Rectal smooth muscle tissue (tissue), 1 donor: ENCODE measurements at regions not wholly inside any gene's neighbourhood (a gene's known extent, or its start where the extent isn't known, plus 50 kb on each side); places are given as distances from the start of the nearest gene placed in this dataset.
A peak's percentile ranks its signal among the peaks of the same experiment; 100 is the strongest.

ENCODE experiments used
- H3K27ac ChIP-seq: one replicate; pipeline ENCODE4 v1.7.0; 2013; ENCODE audit warnings: low read depth, low read length, inconsistent platforms
- H3K27me3 ChIP-seq: one replicate; pipeline ENCODE4 v1.7.0; 2013; ENCODE audit warnings: low read length; ENCODE audit not compliant: control insufficient read depth, insufficient read depth
- H3K36me3 ChIP-seq: one replicate; pipeline ENCODE4 v1.7.0; 2013; ENCODE audit warnings: low read length; ENCODE audit not compliant: control insufficient read depth, insufficient read depth
- H3K4me1 ChIP-seq: one replicate; pipeline ENCODE4 v1.7.0; 2013; ENCODE audit warnings: low read length; ENCODE audit not compliant: control insufficient read depth, insufficient read depth
- H3K4me3 ChIP-seq: one replicate; pipeline ENCODE4 v1.7.0; 2013; ENCODE audit warnings: low read length
- H3K9ac ChIP-seq: one replicate; pipeline ENCODE4 v1.7.0; 2013; ENCODE audit warnings: low read length

DNA sequence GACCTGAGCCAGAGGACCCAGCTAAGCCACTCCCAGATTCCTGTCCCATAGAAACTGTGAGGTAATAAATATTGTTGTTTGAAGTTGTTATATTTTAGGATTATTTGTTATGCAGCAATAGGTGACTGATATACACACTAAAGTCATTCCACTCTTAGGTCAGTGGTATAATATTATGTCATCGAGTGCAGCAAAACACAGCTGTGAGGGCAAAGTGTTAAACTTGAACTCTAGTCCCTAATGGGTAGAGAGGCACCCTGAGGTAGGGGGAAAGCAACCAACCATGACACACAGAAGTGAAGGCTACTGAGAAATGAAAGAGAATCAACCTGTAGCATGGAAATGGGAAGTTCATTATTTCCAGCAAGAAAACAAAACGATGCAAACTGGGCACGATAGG, 66.6 kb downstream of the ATXN3L start:
- Histone ChIP-seq H3K4me1 (no peaks in the 10 kb centered on the region), H3K36me3 (no peaks in the 10 kb centered on the region), H3K27ac (no peak overlapping the region)

DNA sequence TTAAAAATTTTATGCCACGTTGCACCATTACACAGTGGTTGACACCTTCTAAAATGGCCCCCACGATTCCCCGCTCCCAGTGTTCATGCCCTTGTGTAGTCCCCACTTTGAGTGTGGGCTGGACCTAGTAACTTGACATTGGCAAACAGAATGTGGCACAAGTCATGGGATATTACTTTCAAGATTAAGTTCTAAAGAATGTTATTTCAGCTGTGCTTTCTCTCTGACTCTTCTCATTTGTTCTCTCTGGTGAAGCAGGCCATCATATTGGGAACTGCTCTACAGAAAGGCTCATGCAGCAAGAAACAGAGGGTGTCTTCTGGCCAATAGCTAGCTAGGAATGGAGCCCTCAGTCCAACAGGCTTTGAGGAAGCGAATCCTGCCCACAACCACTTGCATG, 67.1 kb downstream of the ATXN3L start:
- H3K9ac ChIP-seq: no peak overlapping the region
- no peaks in the 10 kb centered on the region for H3K27me3 ChIP-seq
- no peak overlapping the region for H3K4me3 ChIP-seq
- H3K36me3 ChIP-seq: no peaks in the 10 kb centered on the region
- H3K27ac ChIP-seq: no peak overlapping the region
- H3K4me1 ChIP-seq: no peaks in the 10 kb centered on the region

More for the DNA sequence above, 66.6 kb downstream of the ATXN3L start:
- no peaks in the 10 kb centered on the region for H3K27me3 ChIP-seq
- H3K9ac ChIP-seq: no peak overlapping the region
- H3K4me3 ChIP-seq: no peak overlapping the region

DNA sequence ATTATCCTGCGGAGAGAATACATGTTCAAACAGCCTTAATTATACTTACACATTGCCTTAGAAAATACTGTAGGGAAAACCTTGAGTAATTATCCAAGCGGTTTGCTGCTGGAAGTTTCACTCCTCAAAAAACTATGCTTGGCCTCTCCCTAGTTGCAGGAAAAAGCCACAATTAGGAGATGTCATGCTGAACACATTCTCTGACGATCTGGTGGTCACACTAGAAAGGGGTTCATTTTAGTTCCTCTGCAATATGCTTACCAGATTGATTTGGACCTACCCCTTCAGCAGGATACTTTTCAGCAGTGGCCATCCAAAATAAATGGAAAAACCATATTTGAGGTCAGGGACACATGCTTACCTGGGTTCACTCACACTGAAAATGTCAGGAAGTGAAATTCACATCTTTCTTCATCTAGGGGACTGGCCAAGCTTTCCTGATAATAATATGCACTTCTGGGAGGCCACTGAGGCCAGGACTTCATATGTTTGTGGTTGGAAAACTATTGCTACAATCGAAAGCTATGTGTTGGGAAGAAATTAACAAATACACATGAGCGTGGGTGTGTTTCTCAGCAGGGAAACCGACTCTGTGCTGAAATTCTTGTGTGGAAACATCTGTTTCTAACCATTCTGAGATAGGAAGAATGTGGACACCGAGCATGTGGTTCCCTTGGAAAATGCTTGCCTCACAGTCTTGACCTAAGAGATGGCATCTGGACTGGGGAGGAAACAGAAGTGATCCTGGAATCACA, 68.8 kb downstream of the ATXN3L start:
- Histone ChIP-seq H3K36me3 (no peaks in the 10 kb centered on the region), H3K27me3 (no peaks in the 10 kb centered on the region), H3K4me1 (no peaks in the 10 kb centered on the region), H3K9ac (no peak overlapping the region), H3K27ac (peak overlapping the region; percentile 37), H3K4me3 (no peak overlapping the region)

DNA sequence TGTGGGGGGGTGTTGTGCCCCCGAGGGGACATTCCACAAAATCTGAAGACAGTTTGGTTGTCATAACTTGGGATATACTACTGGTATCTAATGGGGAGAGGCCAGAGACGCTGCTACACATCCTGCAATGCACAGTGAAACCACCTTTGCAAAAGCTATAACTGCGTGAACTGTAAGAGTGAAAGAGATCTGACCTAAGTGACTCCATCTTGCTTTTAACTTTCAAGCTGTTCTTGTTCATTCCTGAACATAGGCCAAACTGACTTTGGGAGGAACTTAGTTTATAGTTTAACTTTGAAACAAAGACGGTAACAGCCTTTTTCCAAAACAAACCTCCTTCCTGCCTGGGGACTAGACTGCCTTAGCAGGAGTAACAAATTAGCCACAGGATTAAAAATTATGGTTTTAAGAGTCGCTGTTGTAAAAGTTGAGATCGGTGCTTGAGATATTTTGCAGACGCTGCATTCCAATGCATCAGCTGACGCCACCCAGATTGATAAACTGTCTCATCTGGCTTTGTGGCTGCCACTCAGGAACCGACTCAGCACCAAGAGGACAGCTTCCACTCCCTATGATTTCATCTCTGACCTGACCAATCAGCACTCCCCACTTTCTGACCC, 70.9 kb downstream of the ATXN3L start:
- H3K27ac ChIP-seq: peak overlapping the region; percentile 27
- no peaks in the 10 kb centered on the region for H3K4me1 ChIP-seq
- no peak overlapping the region for H3K4me3 ChIP-seq
- no peaks in the 10 kb centered on the region for H3K36me3 ChIP-seq
- H3K9ac ChIP-seq: no peak overlapping the region
- H3K27me3 ChIP-seq: no peaks in the 10 kb centered on the region

DNA sequence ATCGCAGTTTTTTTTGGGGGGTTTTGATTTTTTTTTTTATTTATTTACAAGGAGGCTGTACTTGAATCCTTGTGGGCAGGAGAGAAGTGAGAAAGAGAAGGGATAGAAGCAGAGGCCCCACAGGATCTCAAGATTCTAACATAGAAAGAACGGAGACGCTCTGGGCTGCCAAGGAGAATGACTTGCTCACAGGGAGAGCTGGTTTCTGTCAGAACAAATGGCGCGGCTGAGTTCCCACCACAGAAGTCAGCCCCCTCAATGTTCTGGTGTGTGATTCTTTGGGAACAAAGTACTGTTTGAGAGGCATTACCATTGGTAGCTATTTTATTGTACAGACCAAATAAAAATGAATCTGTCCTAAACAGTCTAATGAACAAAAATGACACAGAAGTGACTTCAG, 80.6 kb downstream of the ATXN3L start:
- Histone ChIP-seq H3K9ac (no peak overlapping the region), H3K27ac (peak overlapping the region; percentile 6), H3K4me3 (no peak overlapping the region), H3K4me1 (no peaks in the 10 kb centered on the region), H3K36me3 (no peaks in the 10 kb centered on the region), H3K27me3 (no peaks in the 10 kb centered on the region)

DNA sequence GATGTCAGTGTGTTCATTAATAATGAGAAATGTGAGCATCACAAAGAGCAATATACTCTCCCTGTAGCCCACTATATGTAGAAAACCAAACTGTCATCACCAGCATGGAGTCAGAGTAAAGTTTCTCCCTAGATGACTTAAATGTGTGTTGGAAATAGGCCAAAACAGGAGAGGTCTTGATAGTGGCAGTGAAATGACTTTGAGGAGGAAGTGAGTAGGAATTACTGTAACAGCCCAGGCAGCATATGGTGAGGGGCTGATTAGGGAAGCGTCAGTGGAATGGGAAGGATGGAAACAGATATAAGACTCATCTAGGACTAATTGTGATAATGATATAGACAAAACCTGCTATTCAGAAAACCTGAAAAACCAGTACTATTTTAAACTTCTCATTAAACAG, 83.9 kb downstream of the ATXN3L start:
- Histone ChIP-seq H3K4me1 (no peaks in the 10 kb centered on the region), H3K27ac (no peak overlapping the region), H3K27me3 (no peaks in the 10 kb centered on the region)

DNA sequence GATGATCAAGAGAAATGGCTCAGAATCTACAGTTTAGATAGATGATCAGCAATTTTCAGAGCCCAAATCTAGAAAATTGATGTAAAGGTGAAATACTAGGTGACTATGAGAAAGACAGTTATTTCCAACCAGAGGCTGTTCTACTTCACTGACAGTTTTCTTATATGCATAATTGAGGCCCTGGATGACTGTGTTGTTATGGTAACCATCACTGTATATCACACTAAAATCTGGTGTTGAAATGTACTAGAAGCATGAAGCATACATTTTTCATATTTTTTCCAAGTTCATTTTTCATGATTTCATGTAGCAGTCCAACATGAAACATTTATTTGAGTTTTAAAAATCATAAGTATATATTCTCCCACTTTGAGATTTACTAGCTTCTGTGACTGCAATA, 87.4 kb downstream of the ATXN3L start:
- H3K27ac ChIP-seq: no peak overlapping the region
- no peaks in the 10 kb centered on the region for H3K36me3 ChIP-seq
- H3K9ac ChIP-seq: no peak overlapping the region
- no peaks in the 10 kb centered on the region for H3K27me3 ChIP-seq
- H3K4me3 ChIP-seq: no peak overlapping the region
- no peaks in the 10 kb centered on the region for H3K4me1 ChIP-seq

More for the DNA sequence above, 83.9 kb downstream of the ATXN3L start:
- H3K4me3 ChIP-seq: no peak overlapping the region
- H3K9ac ChIP-seq: no peak overlapping the region
- H3K36me3 ChIP-seq: no peaks in the 10 kb centered on the region

DNA sequence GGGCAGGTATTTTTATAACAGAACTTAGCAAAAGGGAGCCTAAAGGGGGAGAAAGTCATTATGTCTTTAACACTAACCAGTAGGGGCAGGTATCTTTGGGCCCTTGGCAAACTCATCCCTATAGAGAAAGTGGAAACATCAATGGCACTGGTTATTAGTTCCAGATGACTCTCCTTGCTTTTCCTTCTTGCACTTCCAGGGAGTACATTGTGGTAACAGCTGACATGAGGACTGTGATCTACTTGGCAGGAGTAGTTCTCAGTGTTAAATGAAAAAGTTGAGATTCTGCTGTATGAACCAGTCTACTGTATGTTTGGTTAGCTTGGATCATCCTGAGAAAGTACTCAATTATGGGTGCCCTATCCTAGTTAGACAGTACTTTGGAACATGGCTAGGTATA, 93.6 kb downstream of the ATXN3L start:
- H3K27ac ChIP-seq: no peak overlapping the region
- H3K4me1 ChIP-seq: no peaks in the 10 kb centered on the region
- no peak overlapping the region for H3K9ac ChIP-seq
- H3K36me3 ChIP-seq: no peaks in the 10 kb centered on the region
- no peak overlapping the region for H3K4me3 ChIP-seq
- H3K27me3 ChIP-seq: no peaks in the 10 kb centered on the region

DNA sequence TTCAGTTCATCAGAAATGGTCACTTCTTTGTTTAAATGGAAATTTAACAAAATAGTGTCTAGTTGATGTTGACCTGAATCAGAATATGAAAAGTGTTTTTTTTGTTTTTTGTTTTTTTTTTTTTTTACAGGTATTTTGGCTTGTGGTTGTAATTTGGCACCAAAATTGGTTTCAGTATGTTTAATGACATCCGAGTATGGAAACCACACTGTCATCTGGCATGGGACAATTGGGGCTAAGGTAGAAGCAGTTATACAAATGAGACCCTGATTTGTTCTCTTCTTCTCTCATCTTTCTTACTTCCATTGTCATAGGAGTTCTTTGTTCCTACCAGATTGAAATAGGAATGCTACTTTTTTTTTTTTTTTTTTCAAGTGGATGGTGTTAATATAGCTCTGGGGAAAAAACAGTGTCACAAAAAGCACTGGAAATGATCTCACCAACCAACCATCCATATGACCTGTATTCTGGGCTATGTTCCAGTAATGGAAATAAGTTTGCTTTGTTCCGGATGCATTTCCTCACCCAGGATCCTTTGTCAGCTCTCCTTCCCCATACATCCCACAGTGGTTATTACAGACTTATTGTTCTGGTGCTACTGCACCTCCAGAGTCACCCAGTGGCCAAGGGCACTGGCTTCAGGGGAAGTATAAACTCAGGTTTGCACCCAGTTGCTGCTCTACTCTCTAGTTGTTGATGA, 95.8 kb downstream of the ATXN3L start:
- Histone ChIP-seq H3K27ac (no peak overlapping the region), H3K4me1 (peaks cover 2% of the 10 kb centered on the region), H3K27me3 (no peaks in the 10 kb centered on the region), H3K36me3 (no peaks in the 10 kb centered on the region), H3K4me3 (no peak overlapping the region), H3K9ac (no peak overlapping the region)

DNA sequence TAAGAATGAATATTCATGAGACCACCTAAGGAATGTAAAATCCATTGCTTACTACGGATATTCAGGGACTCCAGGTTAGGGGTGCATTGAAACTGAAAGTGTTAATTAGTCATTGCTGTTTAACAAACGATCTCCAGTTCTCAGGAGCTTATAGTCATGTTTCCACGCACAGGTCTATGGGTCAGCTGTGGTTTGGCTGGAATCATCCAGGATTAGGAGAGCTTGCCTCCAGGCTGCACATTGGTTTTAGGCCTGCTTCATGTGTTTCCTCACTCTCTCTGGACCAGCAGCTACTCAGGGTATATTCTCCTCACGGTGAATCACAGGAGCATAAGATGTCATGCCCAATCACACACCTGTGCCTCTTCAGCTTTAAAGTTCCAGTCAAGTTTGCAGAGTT, 98.9 kb downstream of the ATXN3L start:
- Histone ChIP-seq H3K27me3 (no peaks in the 10 kb centered on the region), H3K36me3 (no peaks in the 10 kb centered on the region), H3K4me1 (peaks cover 2% of the 10 kb centered on the region), H3K4me3 (no peak overlapping the region), H3K27ac (no peak overlapping the region), H3K9ac (no peak overlapping the region)

DNA sequence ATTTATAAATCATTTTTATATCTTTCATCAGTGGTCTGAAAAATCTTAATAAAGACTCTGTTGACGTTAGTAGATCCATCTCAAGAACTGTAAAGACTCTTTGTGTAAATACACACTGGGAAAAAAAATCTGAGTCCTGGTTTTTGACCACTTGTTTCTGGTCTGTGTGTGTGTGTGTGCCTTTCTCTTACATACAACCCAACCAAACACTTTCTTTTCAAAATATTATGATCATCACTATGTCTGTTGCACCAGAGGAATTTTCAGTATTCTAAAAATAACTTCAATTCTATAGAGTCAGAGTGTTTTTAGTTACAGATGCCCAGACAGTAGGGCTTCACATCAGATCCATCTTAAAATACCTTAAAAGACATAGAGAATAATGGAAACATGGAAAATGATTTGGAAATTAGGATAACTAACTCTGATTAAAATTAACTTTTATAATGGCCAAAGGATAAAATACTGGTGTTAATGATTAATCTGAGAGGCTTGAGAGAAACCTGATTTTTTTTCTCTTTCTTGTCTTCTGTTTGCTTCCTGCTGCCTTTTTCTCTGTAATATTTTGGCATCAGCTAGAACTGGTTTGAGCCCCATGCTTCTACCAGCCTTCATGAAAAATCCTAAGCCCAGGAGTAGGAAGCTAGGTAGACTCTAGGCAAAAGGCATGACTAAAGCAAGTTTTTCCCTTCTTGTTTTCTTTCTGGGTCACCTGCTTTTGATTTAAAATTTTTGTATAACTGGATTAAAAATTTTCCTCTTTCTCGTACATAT, 99.7 kb downstream of the ATXN3L start:
- H3K36me3 ChIP-seq: no peaks in the 10 kb centered on the region
- H3K27me3 ChIP-seq: no peaks in the 10 kb centered on the region
- H3K4me1 ChIP-seq: peaks cover 2% of the 10 kb centered on the region
- no peak overlapping the region for H3K4me3 ChIP-seq
- H3K9ac ChIP-seq: no peak overlapping the region
- H3K27ac ChIP-seq: no peak overlapping the region

DNA sequence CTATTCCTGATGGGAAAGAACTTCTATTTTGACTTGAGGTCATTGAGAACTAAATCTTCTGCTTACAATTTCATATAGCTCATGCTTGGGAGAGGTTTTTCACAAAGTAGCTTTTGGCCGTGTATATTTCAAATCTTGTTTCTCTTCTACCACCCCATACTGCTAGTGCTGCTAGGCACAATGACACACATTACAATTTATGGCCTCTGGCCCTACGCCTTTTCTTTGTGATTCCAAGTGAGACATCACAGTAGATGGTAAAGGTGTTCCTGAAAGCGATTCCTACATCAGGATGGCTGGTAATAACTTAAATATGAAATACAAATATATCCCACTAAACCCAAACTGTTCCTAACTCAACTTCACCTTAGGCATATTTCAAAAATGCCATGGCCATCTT, 101.1 kb downstream of the ATXN3L start:
- no peaks in the 10 kb centered on the region for H3K36me3 ChIP-seq
- no peak overlapping the region for H3K9ac ChIP-seq
- peaks cover 2% of the 10 kb centered on the region for H3K4me1 ChIP-seq
- no peak overlapping the region for H3K27ac ChIP-seq
- no peak overlapping the region for H3K4me3 ChIP-seq
- H3K27me3 ChIP-seq: no peaks in the 10 kb centered on the region
